GM10266 (cell line): ENCODE measurements at regions not wholly inside any gene's neighbourhood (a gene's known extent, or its start where the extent isn't known, plus 50 kb on each side); places are given as distances from the start of the nearest gene placed in this dataset.
"Not testable (repeated sequence)": the region's sequence is repeated elsewhere in the genome, so short reads cannot be mapped to it uniquely, and the experiment has no call there.

Experiments
- DNase-seq: peaks from one replicate; pipeline ENCODE4 v3.0.0; 2012; ENCODE audit errors: extremely low spot score
- CTCF ChIP-seq: IDR thresholded peaks from 2 replicates; pipeline ENCODE4 v1.5.1; 2012; ENCODE audit warnings: mild to moderate bottlenecking, low read depth; ENCODE audit not compliant: control insufficient read depth, insufficient read depth; ENCODE audit errors: missing control alignments

GRCh38 chr4:184959786-184960185 lies 58.5 kb upstream of the HELT start:
- TF ChIP-seq CTCF = no peak
- no peak for DNase-seq

DNA sequence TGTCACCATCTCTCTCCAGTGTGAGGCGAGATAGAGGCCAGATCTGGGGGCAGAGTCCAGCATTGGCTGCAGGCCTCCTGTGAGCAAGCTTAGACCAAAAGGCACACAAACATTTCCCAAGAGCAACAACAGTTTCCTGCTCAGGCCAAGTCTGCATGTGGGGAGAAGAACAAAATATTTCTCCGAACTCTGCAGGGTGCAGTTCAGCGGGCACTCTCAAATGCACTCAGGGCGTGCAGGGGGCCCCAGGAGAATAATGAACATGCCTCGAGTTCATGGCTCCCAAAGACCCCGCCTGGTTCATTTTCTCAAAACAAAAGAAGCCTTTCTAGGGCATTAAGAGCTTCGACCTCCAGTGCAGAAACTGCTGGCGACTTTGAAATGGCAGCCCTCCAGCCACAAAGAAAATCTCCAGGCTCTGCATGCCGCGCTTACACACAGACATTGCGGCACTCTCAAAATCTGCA lies 57.8 kb upstream of the HELT start:
- TF ChIP-seq CTCF = no peak
- no peak for DNase-seq

DNA sequence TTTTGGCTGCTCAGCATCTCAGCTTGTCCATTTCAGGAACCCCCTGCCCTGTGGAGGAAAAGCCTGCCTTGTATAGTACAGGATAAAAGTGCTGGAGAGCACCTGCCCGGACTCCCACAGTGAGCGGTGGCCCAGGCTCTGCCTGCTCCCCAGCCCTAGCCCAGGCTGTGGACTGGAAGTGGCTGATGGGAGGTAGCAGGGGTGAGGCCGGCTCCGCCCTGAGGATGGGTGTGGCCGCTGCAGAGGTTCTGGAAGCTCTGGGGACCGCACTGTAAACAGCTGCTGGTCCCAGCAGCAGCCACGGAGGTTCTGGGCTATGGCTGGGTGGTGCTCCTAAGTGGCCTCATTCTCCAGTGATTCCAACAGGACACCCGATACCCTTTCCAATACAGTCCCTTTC lies 56.6 kb upstream of the HELT start:
- DNase-seq = no peak
- TF ChIP-seq CTCF = no peak

- TF ChIP-seq CTCF = no peak
Observed at GRCh38 chr4:184962125-184962638, 56.1 kb upstream of the HELT start.

GRCh38 chr4:184965230-184966050 lies 52.9 kb upstream of the HELT start:
- DNase-seq = not testable (repeated sequence)

More at GRCh38 chr4:184962125-184962638, 56.1 kb upstream of the HELT start:
- no peak for DNase-seq

DNA sequence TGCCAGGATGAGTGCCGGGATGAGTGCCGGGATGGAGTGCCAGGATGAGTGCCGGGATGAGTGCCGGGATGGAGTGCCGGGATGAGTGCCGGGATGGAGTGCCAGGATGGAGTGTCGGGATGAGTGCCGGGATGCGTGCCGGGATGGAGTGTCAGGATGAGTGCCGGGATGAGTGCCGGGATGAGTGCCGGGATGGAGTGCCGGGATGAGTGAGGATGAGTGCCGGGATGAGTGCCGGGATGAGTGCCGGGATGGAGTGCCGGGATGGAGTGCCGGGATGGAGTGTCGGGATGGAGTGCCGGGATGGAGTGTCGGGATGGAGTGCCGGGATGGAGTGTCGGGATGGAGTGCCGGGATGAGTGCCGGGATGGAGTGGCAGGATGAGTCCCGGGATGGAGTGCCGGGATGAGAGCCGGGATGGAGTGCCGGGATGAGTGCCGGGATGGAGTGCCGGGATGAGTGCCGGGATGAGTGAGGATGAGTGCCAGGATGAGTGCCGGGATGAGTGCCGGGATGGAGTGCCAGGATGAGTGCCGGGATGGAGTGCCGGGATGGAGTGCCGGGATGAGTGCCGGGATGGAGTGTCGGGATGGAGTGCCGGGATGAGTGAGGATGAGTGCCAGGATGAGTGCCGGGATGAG lies 52.1 kb upstream of the HELT start:
- DNase-seq = not testable (repeated sequence)

DNA sequence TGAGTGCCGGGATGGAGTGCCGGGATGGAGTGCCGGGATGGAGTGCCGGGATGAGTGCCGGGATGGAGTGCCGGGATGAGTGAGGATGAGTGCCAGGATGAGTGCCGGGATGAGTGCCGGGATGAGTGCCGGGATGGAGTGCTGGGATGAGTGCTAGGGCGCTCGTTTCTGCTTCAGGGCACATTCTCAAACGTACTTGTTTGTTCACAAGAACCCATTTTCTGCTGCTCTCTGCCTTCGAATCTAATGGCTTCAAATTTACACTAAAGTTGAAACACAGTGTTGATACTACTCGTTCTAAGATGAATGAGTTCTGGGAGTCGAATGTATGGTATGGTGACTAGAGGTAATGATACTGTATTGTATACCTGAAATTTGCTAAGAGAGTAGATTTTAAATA lies 50.6 kb upstream of the HELT start:
- DNase-seq = not testable (repeated sequence)

GRCh38 chr4:184968366-184968765 lies 49.9 kb upstream of the HELT start:
- TF ChIP-seq CTCF = no peak
- no peak for DNase-seq
